Adrenal gland (tissue), 5 donors: ENCODE measurements at regions not wholly inside any gene's neighbourhood (a gene's known extent, or its start where the extent isn't known, plus 50 kb on each side); places are given as distances from the start of the nearest gene placed in this dataset.

Experiments used
- POLR2A ChIP-seq, 2 donors: fragments of 450-650 bp; IDR thresholded peaks; one replicate each; pipeline ENCODE4 v1.6.1; 2017; ENCODE audit warnings: antibody characterized with exemption in 2 of 2, mild to moderate bottlenecking in 2 of 2, moderate library complexity in 1 of 2
- TF ChIP-seq, protein P1 (sequence below), 6 experiments: fragments of 450-650 bp in 4 of 6; fragments of 200-600 bp in 2 of 6; sonication (generic) in 1 of 6; IDR thresholded peaks; 1 replicate in 5 of 6; 2 replicates in 1 of 6; pipeline versions ENCODE4 v1.5.1 to v1.8.0; 2016 to 2021; ENCODE audit warnings: antibody characterized with exemption in 6 of 6, mild to moderate bottlenecking in 2 of 6, moderate library complexity in 1 of 6
- donor health status: DM: no; HTN: no; CAD: no.

DNA sequence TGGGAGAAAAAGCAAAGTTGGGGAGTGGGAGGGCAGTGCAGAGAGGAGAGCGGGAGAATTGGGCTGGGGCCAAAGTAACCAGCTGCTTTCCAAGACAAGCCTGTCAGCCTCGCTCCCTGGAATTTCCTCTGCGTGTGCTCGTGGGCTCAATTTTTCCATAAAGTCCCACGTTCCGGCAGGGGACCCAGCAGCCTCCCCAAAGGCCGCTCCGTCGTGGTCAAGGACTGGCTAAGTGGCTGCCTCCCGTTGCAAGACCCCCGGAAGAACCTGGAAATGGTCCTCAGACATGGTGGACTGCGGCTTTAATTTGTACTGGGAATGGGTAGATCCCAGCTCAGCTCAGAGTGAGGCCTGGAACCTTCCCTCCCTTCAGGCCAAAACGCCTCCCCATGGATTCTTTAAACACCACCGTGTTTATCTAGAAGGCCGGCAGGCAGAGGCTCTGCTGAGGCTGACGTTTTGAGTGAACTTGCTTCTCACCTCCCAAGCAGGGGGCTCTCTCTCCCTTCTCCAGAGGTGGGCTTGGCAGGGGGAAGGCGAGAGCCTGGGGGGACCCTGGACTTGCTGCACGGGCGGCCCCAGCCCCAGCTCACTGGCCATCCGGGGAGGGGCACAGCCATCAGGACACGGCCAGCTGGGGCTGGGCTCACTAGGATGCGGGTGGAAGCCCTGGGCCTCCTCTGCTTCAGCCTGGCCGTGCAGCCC, 190.0 kb downstream of the C16orf95 start:
- TF ChIP-seq, protein P1, sequence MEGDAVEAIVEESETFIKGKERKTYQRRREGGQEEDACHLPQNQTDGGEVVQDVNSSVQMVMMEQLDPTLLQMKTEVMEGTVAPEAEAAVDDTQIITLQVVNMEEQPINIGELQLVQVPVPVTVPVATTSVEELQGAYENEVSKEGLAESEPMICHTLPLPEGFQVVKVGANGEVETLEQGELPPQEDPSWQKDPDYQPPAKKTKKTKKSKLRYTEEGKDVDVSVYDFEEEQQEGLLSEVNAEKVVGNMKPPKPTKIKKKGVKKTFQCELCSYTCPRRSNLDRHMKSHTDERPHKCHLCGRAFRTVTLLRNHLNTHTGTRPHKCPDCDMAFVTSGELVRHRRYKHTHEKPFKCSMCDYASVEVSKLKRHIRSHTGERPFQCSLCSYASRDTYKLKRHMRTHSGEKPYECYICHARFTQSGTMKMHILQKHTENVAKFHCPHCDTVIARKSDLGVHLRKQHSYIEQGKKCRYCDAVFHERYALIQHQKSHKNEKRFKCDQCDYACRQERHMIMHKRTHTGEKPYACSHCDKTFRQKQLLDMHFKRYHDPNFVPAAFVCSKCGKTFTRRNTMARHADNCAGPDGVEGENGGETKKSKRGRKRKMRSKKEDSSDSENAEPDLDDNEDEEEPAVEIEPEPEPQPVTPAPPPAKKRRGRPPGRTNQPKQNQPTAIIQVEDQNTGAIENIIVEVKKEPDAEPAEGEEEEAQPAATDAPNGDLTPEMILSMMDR (IDR thresholded peaks at IDR 0.05): no peak
- TF ChIP-seq POLR2A (IDR thresholded peaks at IDR 0.05): no peak
